CD14-positive monocyte (primary cell): ENCODE measurements at regions not wholly inside any gene's neighbourhood (a gene's known extent, or its start where the extent isn't known, plus 50 kb on each side); places are given as distances from the start of the nearest gene placed in this dataset.

ENCODE experiments used
- DNase-seq, 3 donors: peaks; one replicate each; pipeline ENCODE4 v3.0.0-alpha.2; 2011 to 2022
- H2AFZ ChIP-seq: 2 replicates; pipeline ENCODE4 v1.6.0; 2012; ENCODE audit warnings: mild to moderate bottlenecking, low read depth, low read length, inconsistent platforms; ENCODE audit not compliant: insufficient read depth, poor library complexity, severe bottlenecking
- H3K27ac ChIP-seq, 2 donors: 1 replicate in 1 of 2; 2 replicates in 1 of 2; pipeline ENCODE4 v1.5.1; 2012 to 2013; ENCODE audit warnings: low read length in 2 of 2, control low read depth in 1 of 2, inconsistent platforms in 1 of 2, low read depth in 1 of 2, mild to moderate bottlenecking in 1 of 2
- H3K27me3 ChIP-seq, 2 donors: one replicate each; pipeline versions ENCODE4 v1.6.0 to v1.6.1; 2011 to 2013; ENCODE audit warnings: low read length in 2 of 2; ENCODE audit not compliant: control insufficient read depth in 2 of 2, insufficient read depth in 2 of 2
- H3K36me3 ChIP-seq, 2 donors: replicated peaks in 1 of 2; 1 replicate in 1 of 2; 2 replicates in 1 of 2; pipeline versions ENCODE4 v1.5.1 to v1.6.1; 2012 to 2013; ENCODE audit warnings: low read length in 2 of 2, control low read depth in 1 of 2, inconsistent platforms in 1 of 2, mild to moderate bottlenecking in 1 of 2; ENCODE audit not compliant: insufficient read depth in 2 of 2, control insufficient read depth in 1 of 2
- H3K4me1 ChIP-seq, 2 donors: 1 replicate in 1 of 2; 2 replicates in 1 of 2; pipeline versions ENCODE4 v1.5.1 to v1.6.1; 2012 to 2013; ENCODE audit warnings: low read length in 2 of 2, control low read depth in 1 of 2, inconsistent platforms in 1 of 2, mild to moderate bottlenecking in 1 of 2, moderate library complexity in 1 of 2; ENCODE audit not compliant: insufficient read depth in 2 of 2, control insufficient read depth in 1 of 2
- H3K4me2 ChIP-seq: replicated peaks from 2 replicates; pipeline ENCODE3; 2012; ENCODE audit warnings: low read length, moderate library complexity, mild to moderate bottlenecking; ENCODE audit not compliant: poor library complexity, severe bottlenecking; ENCODE audit errors: extremely low read depth
- H3K4me3 ChIP-seq, 3 experiments: fragments of 200-600 bp in 1 of 3; sonication (generic) in 1 of 3; replicated peaks in 1 of 3; 1 replicate in 2 of 3; 2 replicates in 1 of 3; pipeline ENCODE4 v1.5.1; 2011 to 2013; ENCODE audit warnings: low read length in 3 of 3, mild to moderate bottlenecking in 3 of 3, control low read depth in 2 of 3, low read depth in 2 of 3, inconsistent platforms in 1 of 3, moderate library complexity in 1 of 3
- H3K79me2 ChIP-seq: 2 replicates; pipeline ENCODE4 v1.6.0; 2012; ENCODE audit warnings: mild to moderate bottlenecking, control low read depth, inconsistent platforms, low read length, moderate library complexity; ENCODE audit not compliant: insufficient read depth
- H3K9ac ChIP-seq: 2 replicates; pipeline ENCODE4 v1.6.0; 2017; ENCODE audit warnings: low read length, mild to moderate bottlenecking; ENCODE audit not compliant: insufficient read depth, poor library complexity, severe bottlenecking
- H3K9me3 ChIP-seq, 2 donors: replicated peaks in 1 of 2; 1 replicate in 1 of 2; 2 replicates in 1 of 2; pipeline versions ENCODE4 v1.5.1 to v1.6.1; 2012 to 2013; ENCODE audit warnings: low read length in 2 of 2, control low read depth in 1 of 2; ENCODE audit not compliant: control insufficient read depth in 1 of 2, insufficient read depth in 1 of 2
- H4K20me1 ChIP-seq: 2 replicates; pipeline ENCODE4 v1.6.0; 2012; ENCODE audit warnings: mild to moderate bottlenecking, low read length, control low read depth, moderate library complexity; ENCODE audit not compliant: insufficient read depth
- H3K27ac Mint-ChIP-seq, 7 donors: one replicate each; pipeline ENCODE4 v1.8.0; 2020; ENCODE audit warnings: mild to moderate bottlenecking in 7 of 7, mixed read lengths in 7 of 7, moderate library complexity in 6 of 7, inconsistent platforms in 2 of 7
- H3K27me3 Mint-ChIP-seq, 3 donors: one replicate each; pipeline ENCODE4 v1.8.0; 2021 to 2022; ENCODE audit warnings: low read depth in 3 of 3, mild to moderate bottlenecking in 3 of 3, mixed read lengths in 3 of 3, moderate library complexity in 3 of 3, inconsistent platforms in 1 of 3
- H3K36me3 Mint-ChIP-seq, 2 donors: one replicate each; pipeline ENCODE4 v1.8.0; 2020; ENCODE audit warnings: mixed read lengths in 2 of 2, inconsistent platforms in 1 of 2, mild to moderate bottlenecking in 1 of 2
- H3K4me1 Mint-ChIP-seq: one replicate; pipeline ENCODE4 v1.8.0; 2020; ENCODE audit warnings: mild to moderate bottlenecking, mixed read lengths
- H3K4me3 Mint-ChIP-seq, 2 donors: one replicate each; pipeline ENCODE4 v1.8.0; 2020; ENCODE audit warnings: mild to moderate bottlenecking in 2 of 2, mixed read lengths in 2 of 2, moderate library complexity in 1 of 2
- H3K9me3 Mint-ChIP-seq, 7 donors: one replicate each; pipeline ENCODE4 v1.8.0; 2020 to 2022; ENCODE audit warnings: mixed read lengths in 7 of 7, mild to moderate bottlenecking in 6 of 7, moderate library complexity in 6 of 7, inconsistent platforms in 2 of 7
- whole genome bisulfite sequencing: methylation state at CpG from one replicate; pipeline ENCODE4 v1.1.5; 2013; ENCODE audit warnings: missing lambda C conversion rate; ENCODE audit not compliant: insufficient coverage; 5-methylcytosine and 5-hydroxymethylcytosine counted together
- intact Hi-C, 2 donors: fragments of 100-400 bp; cut with micrococcal nuclease; formaldehyde crosslinking; loops; one replicate each; pipeline versions ENCODE4 v1.15.0 to v1.15.1; 2023
- TF ChIP-seq, protein P1 (sequence below): fragments of 200-600 bp; IDR thresholded peaks from one replicate; pipeline ENCODE4 v1.8.0; 2022; ENCODE audit warnings: antibody characterized with exemption, mild to moderate bottlenecking

DNA sequence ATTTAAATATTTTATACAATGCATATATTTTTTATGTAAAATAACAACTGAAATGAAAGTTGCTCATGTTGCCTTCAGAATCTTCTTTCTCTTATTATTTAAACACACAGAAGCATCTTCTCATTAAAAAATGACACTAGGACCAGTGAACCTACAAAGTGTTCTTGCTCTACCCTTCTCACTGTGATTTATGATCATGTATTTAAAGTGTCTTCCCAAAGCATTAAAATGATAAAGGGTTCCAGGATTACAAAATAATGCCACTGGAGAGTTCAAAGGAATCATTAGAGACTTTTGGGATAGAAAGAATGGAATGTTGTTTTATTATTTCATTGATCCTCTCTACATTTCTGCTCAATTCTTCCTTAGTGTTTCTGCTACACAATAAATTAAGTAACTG lies 643.6 kb upstream of the SLITRK1 start:
- Mint-ChIP-seq H3K36me3 (no peaks in the 10 kb centered on the region), H3K9me3 (peaks cover 0 to 13% (median 8%) of the 10 kb centered on the region in 7 donors), H3K27ac (no peak overlapping the region), H3K4me1 (no peaks in the 10 kb centered on the region), H3K27me3 (no peaks in the 10 kb centered on the region), H3K4me3 (no peak overlapping the region)
- H3K9ac ChIP-seq, result no peak overlapping the region
- H3K27me3 ChIP-seq, result no peaks in the 10 kb centered on the region
- TF ChIP-seq, protein P1, sequence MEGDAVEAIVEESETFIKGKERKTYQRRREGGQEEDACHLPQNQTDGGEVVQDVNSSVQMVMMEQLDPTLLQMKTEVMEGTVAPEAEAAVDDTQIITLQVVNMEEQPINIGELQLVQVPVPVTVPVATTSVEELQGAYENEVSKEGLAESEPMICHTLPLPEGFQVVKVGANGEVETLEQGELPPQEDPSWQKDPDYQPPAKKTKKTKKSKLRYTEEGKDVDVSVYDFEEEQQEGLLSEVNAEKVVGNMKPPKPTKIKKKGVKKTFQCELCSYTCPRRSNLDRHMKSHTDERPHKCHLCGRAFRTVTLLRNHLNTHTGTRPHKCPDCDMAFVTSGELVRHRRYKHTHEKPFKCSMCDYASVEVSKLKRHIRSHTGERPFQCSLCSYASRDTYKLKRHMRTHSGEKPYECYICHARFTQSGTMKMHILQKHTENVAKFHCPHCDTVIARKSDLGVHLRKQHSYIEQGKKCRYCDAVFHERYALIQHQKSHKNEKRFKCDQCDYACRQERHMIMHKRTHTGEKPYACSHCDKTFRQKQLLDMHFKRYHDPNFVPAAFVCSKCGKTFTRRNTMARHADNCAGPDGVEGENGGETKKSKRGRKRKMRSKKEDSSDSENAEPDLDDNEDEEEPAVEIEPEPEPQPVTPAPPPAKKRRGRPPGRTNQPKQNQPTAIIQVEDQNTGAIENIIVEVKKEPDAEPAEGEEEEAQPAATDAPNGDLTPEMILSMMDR, result no peak
- intact Hi-C loops, result no loop called here
- no peak for DNase-seq
- H3K4me3 ChIP-seq, result no peak overlapping the region
- H3K27ac ChIP-seq, result no peak overlapping the region
- no peaks in the 10 kb centered on the region for H4K20me1 ChIP-seq
- no peak overlapping the region for H3K4me2 ChIP-seq
- peaks cover 6 to 11% of the 10 kb centered on the region in 2 donors for H3K9me3 ChIP-seq
- no peak overlapping the region for H2AFZ ChIP-seq
- no peaks in the 10 kb centered on the region for H3K4me1 ChIP-seq
- no peaks in the 10 kb centered on the region for H3K79me2 ChIP-seq
- no peaks in the 10 kb centered on the region for H3K36me3 ChIP-seq

DNA sequence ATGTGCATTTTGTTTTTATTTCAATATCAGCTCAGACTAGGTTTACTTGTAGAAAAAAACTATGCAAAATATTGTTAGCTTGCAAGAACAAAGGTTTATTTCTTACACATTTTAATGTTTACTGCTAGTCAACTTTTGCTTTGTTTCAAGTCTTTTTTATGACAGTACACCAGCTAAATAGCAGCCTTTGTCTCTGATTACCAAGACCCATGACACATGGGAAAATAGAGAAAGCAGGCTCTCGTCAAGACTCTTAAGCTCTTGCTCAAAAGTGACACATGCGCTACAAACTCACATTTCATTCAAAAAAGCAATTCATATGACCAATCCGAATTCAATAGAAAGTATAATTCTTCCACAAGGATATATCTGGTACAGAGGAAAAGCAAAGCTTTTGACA lies 642.3 kb upstream of the SLITRK1 start:
- TF ChIP-seq, protein P1, result no peak
- no CpG with 5 or more reads among the region's 3 CpGs for WGBS
- Mint-ChIP-seq H3K4me1 (no peaks in the 10 kb centered on the region), H3K27me3 (no peaks in the 10 kb centered on the region), H3K27ac (no peak overlapping the region), H3K9me3 (peaks cover 0 to 13% (median 8%) of the 10 kb centered on the region in 7 donors), H3K36me3 (no peaks in the 10 kb centered on the region), H3K4me3 (no peak overlapping the region)
- H3K79me2 ChIP-seq, result no peaks in the 10 kb centered on the region
- H3K9ac ChIP-seq, result no peak overlapping the region
- H3K9me3 ChIP-seq, result peaks cover 6 to 11% of the 10 kb centered on the region in 2 donors
- H4K20me1 ChIP-seq, result no peaks in the 10 kb centered on the region
- H3K27ac ChIP-seq, result no peak overlapping the region
- no peaks in the 10 kb centered on the region for H3K36me3 ChIP-seq
- H3K4me2 ChIP-seq, result no peak overlapping the region
- no peak overlapping the region for H3K4me3 ChIP-seq
- H3K4me1 ChIP-seq, result no peaks in the 10 kb centered on the region
- H3K27me3 ChIP-seq, result no peaks in the 10 kb centered on the region
- no peak for DNase-seq
- intact Hi-C loops, result no loop called here
- H2AFZ ChIP-seq, result no peak overlapping the region
